PC-9 (cell line): ENCODE measurements at regions not wholly inside any gene's neighbourhood (a gene's known extent, or its start where the extent isn't known, plus 50 kb on each side); places are given as distances from the start of the nearest gene placed in this dataset.
"Not testable (repeated sequence)": the region's sequence is repeated elsewhere in the genome, so short reads cannot be mapped to it uniquely, and the experiment has no call there.

Experiments
- CTCF ChIP-seq: fragments of 200-600 bp; sonication (generic); conservative IDR thresholded peaks from 2 replicates; pipeline ENCODE4 v1.6.1; 2017; ENCODE audit warnings: mixed run types, antibody characterized with exemption, mild to moderate bottlenecking, moderate library complexity
- EZH2 ChIP-seq: fragments of 200-600 bp; sonication (generic); IDR thresholded peaks from 2 replicates; pipeline ENCODE4 v1.8.0; 2017; ENCODE audit warnings: antibody characterized with exemption, low read depth

- not testable (repeated sequence) for TF ChIP-seq CTCF, EZH2
These were observed 473.6 kb downstream of the FAM72C start for GRCh38 chr1:143498059-143498749.
